LNCAP (cell line): ENCODE measurements at regions not wholly inside any gene's neighbourhood (a gene's known extent, or its start where the extent isn't known, plus 50 kb on each side); places are given as distances from the start of the nearest gene placed in this dataset.

Experiments
- TF ChIP-seq, protein P1 (sequence below): fragments of 450-650 bp; IDR thresholded peaks from 2 replicates; pipeline ENCODE4 v1.5.1; 2017; ENCODE audit warnings: mild to moderate bottlenecking

DNA sequence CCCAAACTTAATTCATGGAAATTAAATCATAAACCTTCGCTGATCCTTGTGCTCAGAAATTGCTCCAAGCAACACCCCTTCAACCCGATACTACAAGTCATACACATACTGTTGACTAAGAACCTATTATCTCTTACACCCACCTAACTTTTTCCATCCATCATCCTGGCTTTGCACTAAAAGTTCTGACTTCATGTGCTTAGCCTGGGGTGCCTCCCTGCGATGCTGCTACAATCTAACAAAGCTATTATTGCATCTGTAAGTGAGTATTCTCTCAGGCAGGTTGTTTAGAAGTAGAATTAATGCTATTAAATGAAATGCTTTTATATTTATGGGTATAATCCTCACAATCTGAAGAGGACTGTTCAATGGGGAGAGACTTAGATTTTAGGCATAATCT is 619.8 kb downstream of the CCDC85A start:
- TF ChIP-seq, protein P1, sequence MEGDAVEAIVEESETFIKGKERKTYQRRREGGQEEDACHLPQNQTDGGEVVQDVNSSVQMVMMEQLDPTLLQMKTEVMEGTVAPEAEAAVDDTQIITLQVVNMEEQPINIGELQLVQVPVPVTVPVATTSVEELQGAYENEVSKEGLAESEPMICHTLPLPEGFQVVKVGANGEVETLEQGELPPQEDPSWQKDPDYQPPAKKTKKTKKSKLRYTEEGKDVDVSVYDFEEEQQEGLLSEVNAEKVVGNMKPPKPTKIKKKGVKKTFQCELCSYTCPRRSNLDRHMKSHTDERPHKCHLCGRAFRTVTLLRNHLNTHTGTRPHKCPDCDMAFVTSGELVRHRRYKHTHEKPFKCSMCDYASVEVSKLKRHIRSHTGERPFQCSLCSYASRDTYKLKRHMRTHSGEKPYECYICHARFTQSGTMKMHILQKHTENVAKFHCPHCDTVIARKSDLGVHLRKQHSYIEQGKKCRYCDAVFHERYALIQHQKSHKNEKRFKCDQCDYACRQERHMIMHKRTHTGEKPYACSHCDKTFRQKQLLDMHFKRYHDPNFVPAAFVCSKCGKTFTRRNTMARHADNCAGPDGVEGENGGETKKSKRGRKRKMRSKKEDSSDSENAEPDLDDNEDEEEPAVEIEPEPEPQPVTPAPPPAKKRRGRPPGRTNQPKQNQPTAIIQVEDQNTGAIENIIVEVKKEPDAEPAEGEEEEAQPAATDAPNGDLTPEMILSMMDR: no peak

DNA sequence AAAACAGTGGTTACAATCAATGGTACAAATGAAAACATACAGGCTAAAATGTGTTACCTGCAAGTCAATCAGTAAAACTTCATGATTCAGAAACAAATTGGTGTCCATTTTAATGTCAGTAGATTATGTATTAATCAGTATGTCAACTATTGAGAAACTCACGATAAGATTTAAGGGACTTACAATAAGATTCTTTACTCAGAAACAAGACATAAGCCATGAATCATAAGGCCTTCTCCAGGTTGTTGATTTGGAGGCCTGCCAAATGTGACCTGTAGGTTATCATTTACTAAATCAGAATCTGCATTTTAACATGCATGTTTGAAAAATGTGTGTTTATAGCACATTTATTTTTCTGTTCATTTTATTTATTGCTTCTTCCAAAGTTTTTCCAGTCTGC is 623.1 kb downstream of the CCDC85A start:
- TF ChIP-seq, protein P1: no peak

DNA sequence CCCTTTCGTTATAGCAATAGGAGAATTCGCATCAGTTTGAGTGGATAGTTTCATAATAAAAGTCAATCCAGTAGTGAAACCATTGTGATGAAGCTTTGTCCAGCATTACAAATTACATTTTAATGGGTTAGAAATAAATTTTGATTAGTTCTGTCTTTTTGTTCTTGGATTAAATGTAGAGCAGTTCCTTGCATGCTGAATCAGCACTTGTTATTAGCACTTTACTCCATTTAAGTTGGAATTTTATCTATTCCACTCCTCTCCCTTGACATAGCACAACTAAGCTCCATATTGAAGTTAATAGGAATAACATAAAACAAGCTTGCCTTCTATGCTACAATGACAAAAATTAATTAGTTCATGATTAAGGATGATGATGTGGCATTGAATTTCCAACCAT is 624.1 kb downstream of the CCDC85A start:
- TF ChIP-seq, protein P1: no peak

- TF ChIP-seq, protein P1: no peak
These were observed 627.6 kb downstream of the CCDC85A start for GRCh38 chr2:56811401-56811800.

DNA sequence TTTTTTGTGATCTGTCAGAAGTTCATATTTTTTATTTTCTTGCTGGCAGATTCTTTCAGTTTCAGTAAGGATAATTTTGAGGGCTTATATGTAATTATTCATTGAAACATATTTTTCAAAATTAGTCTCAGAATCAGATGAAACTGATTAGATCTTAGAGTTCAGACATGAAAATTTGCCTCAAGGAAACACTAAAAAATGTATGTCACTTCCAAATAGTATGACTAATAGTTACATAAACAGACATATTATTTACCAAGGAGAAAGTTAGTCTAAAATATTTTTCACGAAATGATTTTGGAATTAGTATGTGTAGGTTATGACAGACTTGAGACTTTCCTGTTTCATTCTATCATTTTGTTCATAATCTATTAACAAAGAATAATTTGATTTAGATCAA is 628.6 kb downstream of the CCDC85A start:
- TF ChIP-seq, protein P1: no peak

DNA sequence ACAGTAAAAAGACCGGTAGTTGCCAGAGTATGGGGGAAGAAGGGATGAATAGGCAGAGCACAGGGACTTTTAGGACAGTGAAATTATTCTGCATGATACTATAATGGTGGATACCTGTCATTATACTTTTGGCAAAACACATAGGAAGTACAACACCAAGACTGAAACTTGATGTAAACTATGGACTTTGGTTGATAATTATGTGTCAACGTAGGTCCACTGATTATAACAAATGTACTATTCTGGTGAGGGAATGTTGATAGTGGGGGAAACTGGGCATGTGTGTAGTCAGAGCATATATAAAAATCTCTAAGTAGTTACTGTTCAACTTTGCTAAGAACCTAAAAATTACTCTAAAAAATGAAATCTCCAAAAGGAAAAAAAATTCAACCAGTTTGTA is 629.7 kb downstream of the CCDC85A start:
- TF ChIP-seq, protein P1: no peak

GRCh38 chr2:56816666-56817065 is 632.9 kb downstream of the CCDC85A start:
- TF ChIP-seq, protein P1: no peak

- TF ChIP-seq, protein P1: no peak
These were observed 648.0 kb downstream of the CCDC85A start for GRCh38 chr2:56831780-56832179.
